K562 (cell line): ENCODE measurements at regions not wholly inside any gene's neighbourhood (a gene's known extent, or its start where the extent isn't known, plus 50 kb on each side); places are given as distances from the start of the nearest gene placed in this dataset.

Source experiments
- ATAC-seq: fragments of 200-7000 bp; cut with Tn5 transposase; 3 replicates; pipeline ENCODE4 v1.9.1; 2020; ENCODE audit warnings: moderate library complexity
- BruUV-seq: library from RNA; stranded (reverse); fragments of 400-500 nt; replicated peaks from 2 replicates; lab custom pipeline; 2021; lab: Mats Ljungman, UMichigan
- CTCF ChIA-PET: fragments of 300-600 bp; formaldehyde crosslinking; extraction: SDS; loops from one replicate; lab custom pipeline; 2021; ENCODE audit warnings: low intra/inter-chr PET ratio; lab: Yijun Ruan, JAX
- POLR2A ChIA-PET: fragments of 300-600, 350-650 bp; sonication (Branson Sonifier 250); formaldehyde crosslinking; extraction: SDS; loops from one replicate; lab custom pipeline; 2021; ENCODE audit warnings: antibody characterized with exemption, inconsistent platforms; lab: Yijun Ruan, JAX
- DNase-seq, 4 experiments: peaks; one replicate each; pipeline versions ENCODE4 v3.0.0 to v3.0.0-alpha.2; 2011 to 2018; ENCODE audit warnings: low spot score in 3 of 4, mixed read lengths in 3 of 4; ENCODE audit errors: extremely low read depth in 1 of 4
- FAIRE-seq: peaks from 2 replicates; lab custom pipeline; 2011; peaks lifted over from hg19 to GRCh38; lab: Jason Lieb, UNC
- H2AFZ ChIP-seq: 2 replicates; pipeline ENCODE4 v1.6.0; 2011; ENCODE audit warnings: low read depth, low read length, control low read depth, inconsistent platforms
- H3K27ac ChIP-seq: fragments of 200-600 bp; 3 replicates; pipeline ENCODE4 v1.8.0; 2011; ENCODE audit warnings: low read depth, mild to moderate bottlenecking, control low read depth, inconsistent platforms, low read length, moderate library complexity, mixed read lengths; ENCODE audit errors: extremely low read depth
- H3K27me3 ChIP-seq, 2 experiments: fragments of 300-600 bp in 1 of 2; 2 replicates in 1 of 2; 3 replicates in 1 of 2; pipeline versions ENCODE4 v1.6.0 to v1.8.0; 2011; ENCODE audit warnings: inconsistent platforms in 2 of 2, low read length in 2 of 2, mild to moderate bottlenecking in 1 of 2, mixed read lengths in 1 of 2, moderate library complexity in 1 of 2; ENCODE audit not compliant: control insufficient read depth in 2 of 2, insufficient read depth in 2 of 2
- H3K36me3 ChIP-seq: fragments of 300-600 bp; 3 replicates; pipeline ENCODE4 v1.8.0; 2011; ENCODE audit warnings: mild to moderate bottlenecking, low read length, inconsistent platforms; ENCODE audit not compliant: control insufficient read depth, insufficient read depth
- H3K4me1 ChIP-seq, 2 experiments: fragments of 200-600 bp in 1 of 2; replicated peaks in 1 of 2; 2 replicates in 1 of 2; 3 replicates in 1 of 2; pipeline versions ENCODE4 v1.5.1 to v1.8.0; 2011; ENCODE audit warnings: inconsistent platforms in 2 of 2, low read length in 2 of 2, mild to moderate bottlenecking in 1 of 2, mixed read lengths in 1 of 2, moderate library complexity in 1 of 2; ENCODE audit not compliant: control insufficient read depth in 2 of 2, insufficient read depth in 2 of 2
- H3K4me2 ChIP-seq: 2 replicates; pipeline ENCODE4 v1.6.1; 2011; ENCODE audit warnings: low read length, control low read depth, inconsistent platforms, mixed read lengths; ENCODE audit not compliant: insufficient read depth
- H3K4me3 ChIP-seq: fragments of 200-600 bp; sonication (generic), shearing (Covaris generic); 2 replicates; pipeline ENCODE4 v1.5.1; 2016; ENCODE audit warnings: control low read depth, inconsistent platforms
- H3K79me2 ChIP-seq: fragments of 200-600 bp; 3 replicates; pipeline ENCODE4 v1.8.0; 2011; ENCODE audit warnings: low read length, inconsistent platforms; ENCODE audit not compliant: control insufficient read depth, insufficient read depth
- H3K9ac ChIP-seq, 2 experiments: 2 replicates each; pipeline versions ENCODE4 v1.6.0 to v1.6.1; 2011; ENCODE audit warnings: low read depth in 2 of 2, low read length in 2 of 2, control low read depth in 1 of 2, inconsistent platforms in 1 of 2, mild to moderate bottlenecking in 1 of 2, mixed read lengths in 1 of 2; ENCODE audit not compliant: insufficient read depth in 1 of 2
- H3K9me1 ChIP-seq: one replicate; pipeline ENCODE4 v1.6.0; 2011; ENCODE audit warnings: inconsistent platforms, mild to moderate bottlenecking, low read length, moderate library complexity; ENCODE audit not compliant: control insufficient read depth, insufficient read depth
- H3K9me3 ChIP-seq: replicated peaks from 2 replicates; pipeline ENCODE4 v1.5.1; 2011; ENCODE audit warnings: low read depth, low read length, inconsistent platforms; ENCODE audit not compliant: control insufficient read depth, insufficient read depth
- H4K20me1 ChIP-seq: replicated peaks from 2 replicates; pipeline ENCODE4 v1.6.1; 2011; ENCODE audit warnings: low read length, inconsistent platforms, mixed read lengths; ENCODE audit not compliant: control insufficient read depth, insufficient read depth
- ARID1B ChIP-seq: fragments of 450-650 bp; IDR thresholded peaks from 2 replicates; pipeline ENCODE4 v1.6.1; 2016; ENCODE audit warnings: antibody characterized with exemption, mild to moderate bottlenecking, inconsistent platforms
- CBX1 ChIP-seq: sonication (generic); IDR thresholded peaks from 2 replicates; pipeline ENCODE4 v1.6.1; 2016; ENCODE audit warnings: antibody characterized with exemption, low read depth, mild to moderate bottlenecking
- CCAR2 ChIP-seq: fragments of 200-400 bp; formaldehyde crosslinking; IDR thresholded peaks from 2 replicates; pipeline ENCODE4 v1.6.1; 2017; ENCODE audit warnings: mild to moderate bottlenecking, low read depth, low read length
- HLTF ChIP-seq: fragments of 450-650 bp; IDR thresholded peaks from 2 replicates; pipeline ENCODE4 v1.6.1; 2016
- MED1 ChIP-seq: sonication (generic); formaldehyde crosslinking; IDR thresholded peaks from 2 replicates; pipeline ENCODE4 v1.8.1; 2023; ENCODE audit warnings: missing genetic modification reagents, borderline replicate concordance
- NCOR1 ChIP-seq: fragments of 450-650 bp; IDR thresholded peaks from 2 replicates; pipeline ENCODE4 v1.6.1; 2016; ENCODE audit warnings: mild to moderate bottlenecking, moderate library complexity
- RFX7 ChIP-seq: fragments of 250-450 bp; sonication (Bioruptor Pico); IDR thresholded peaks from 2 replicates; pipeline ENCODE4 v1.5.1; 2021; ENCODE audit warnings: mild to moderate bottlenecking
- SMAD3 ChIP-seq: fragments of 450-650 bp; formaldehyde crosslinking; conservative IDR thresholded peaks from 2 replicates; pipeline ENCODE4 v1.4.0; 2020; ENCODE audit warnings: mild to moderate bottlenecking
- TAL1 ChIP-seq: fragments of 450-650 bp; IDR thresholded peaks from 2 replicates; pipeline ENCODE4 v1.6.1; 2016; ENCODE audit warnings: mild to moderate bottlenecking
- TFAM ChIP-seq: fragments of 250-450 bp; sonication (Bioruptor Pico); conservative IDR thresholded peaks from 2 replicates; pipeline ENCODE4 v1.5.0; 2021; ENCODE audit warnings: mild to moderate bottlenecking, moderate library complexity
- ZBTB12 ChIP-seq: fragments of 250-450 bp; sonication (Bioruptor Pico); IDR thresholded peaks from 2 replicates; pipeline ENCODE4 v1.4.0; 2020
- ZBTB26 ChIP-seq: fragments of 450-650 bp; formaldehyde crosslinking; IDR thresholded peaks from 2 replicates; pipeline ENCODE4 v1.4.0; 2022; ENCODE audit warnings: missing genetic modification characterization
- WGBS: fragments of 100-300 bp; shearing (Covaris generic); methylation state at CpG from one replicate; pipeline ENCODE4 v1.1.6; 2016; ENCODE audit warnings: low coverage, mixed read lengths; ENCODE audit not compliant: insufficient coverage; ENCODE audit errors: missing lambda C conversion rate; 5-methylcytosine and 5-hydroxymethylcytosine counted together
- in situ Hi-C: fragments of 300-500 bp; cut with MboI; formaldehyde crosslinking; loops from 4 replicates; pipeline ENCODE4 v1.15.0; 2018; ENCODE audit warnings: inconsistent platforms, mixed read lengths
- intact Hi-C: fragments of 100-400 bp; cut with micrococcal nuclease; formaldehyde crosslinking; loops from 2 replicates; pipeline ENCODE4 v1.14.2; 2022
- TF ChIP-seq, protein P1 (sequence below): fragments of 250-450 bp; sonication (Bioruptor Pico); IDR thresholded peaks from 2 replicates; pipeline ENCODE4 v1.8.0; 2021; ENCODE audit warnings: borderline replicate concordance, mild to moderate bottlenecking, moderate library complexity; ENCODE audit not compliant: poor library complexity, severe bottlenecking

DNA sequence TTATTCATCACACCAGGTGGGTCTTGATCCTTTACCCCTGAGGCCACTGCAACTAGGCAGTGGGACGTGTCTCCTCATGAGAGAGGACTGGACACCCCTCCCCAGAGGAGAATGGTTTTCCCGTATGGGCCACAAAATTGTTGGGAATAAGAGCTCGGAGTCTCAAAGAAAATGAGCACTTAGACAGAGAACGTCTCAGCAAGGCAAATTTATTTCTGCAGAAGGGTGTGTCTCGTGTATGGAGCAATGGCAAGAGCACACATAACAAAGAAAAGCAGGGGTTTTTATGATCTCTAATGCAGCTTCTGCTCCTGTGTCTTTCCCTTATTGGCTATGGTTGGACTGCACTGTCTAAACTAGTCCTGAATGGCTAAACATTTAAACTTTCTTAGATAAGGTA, 803.5 kb downstream of the PLOD2 start:
- Histone ChIP-seq H2AFZ (no peak overlapping the region), H3K9me3 (no peaks in the 10 kb centered on the region)
- no peak for FAIRE-seq
- no peak for TF ChIP-seq SMAD3
- no peak for TF ChIP-seq CBX1
- no peak for TF ChIP-seq ARID1B
- no peak for TF ChIP-seq MED1 (CRISPR knock-in tag)
- TF ChIP-seq, protein P1, sequence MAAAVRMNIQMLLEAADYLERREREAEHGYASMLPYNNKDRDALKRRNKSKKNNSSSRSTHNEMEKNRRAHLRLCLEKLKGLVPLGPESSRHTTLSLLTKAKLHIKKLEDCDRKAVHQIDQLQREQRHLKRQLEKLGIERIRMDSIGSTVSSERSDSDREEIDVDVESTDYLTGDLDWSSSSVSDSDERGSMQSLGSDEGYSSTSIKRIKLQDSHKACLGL (CRISPR knock-in tag) = no peak
- no peak for TF ChIP-seq ZBTB12 (CRISPR knock-in tag)
- TF ChIP-seq TAL1 = no peak
- TF ChIP-seq RFX7 = no peak
- no peak for TF ChIP-seq HLTF
- TF ChIP-seq NCOR1 = no peak
- TF ChIP-seq CCAR2 = no peak
- no peak for TF ChIP-seq TFAM (CRISPR knock-in tag)
- TF ChIP-seq ZBTB26 (CRISPR knock-in tag) = no peak

More for the DNA sequence above, 803.5 kb downstream of the PLOD2 start:
- Histone ChIP-seq H3K27ac (no peak overlapping the region), H3K4me2 (no peak overlapping the region), H3K4me1 (no peaks in the 10 kb centered on the region), H3K79me2 (no peaks in the 10 kb centered on the region), H3K9ac (no peak overlapping the region), H3K4me3 (no peak overlapping the region), H4K20me1 (no peaks in the 10 kb centered on the region), H3K27me3 (no peaks in the 10 kb centered on the region), H3K9me1 (no peaks in the 10 kb centered on the region), H3K36me3 (no peaks in the 10 kb centered on the region)
- no peak for DNase-seq
- no peak for ATAC-seq
- POLR2A ChIA-PET = no interaction called here
- no TSS peak for BruUV-seq
- in situ Hi-C loops = no loop called here
- intact Hi-C loops = no loop called here
- 3% methylated on average over 5 of the region's 5 CpGs for WGBS
- CTCF ChIA-PET = no interaction called here
